Endothelial cell of umbilical vein (primary cell): ENCODE measurements at regions not wholly inside any gene's neighbourhood (a gene's known extent, or its start where the extent isn't known, plus 50 kb on each side); places are given as distances from the start of the nearest gene placed in this dataset.

Source experiments
- BruUV-seq: library from RNA; stranded (reverse); fragments of 400-500 nt; replicated peaks from 2 replicates; lab custom pipeline; 2021; lab: Mats Ljungman, UMichigan
- CTCF ChIA-PET: fragments of 300-600, 350-600 bp; sonication (Branson Sonifier 250); formaldehyde crosslinking; loops from one replicate; lab custom pipeline; 2021; ENCODE audit warnings: antibody characterized with exemption, inconsistent platforms; lab: Charles Lee
- POLR2A ChIA-PET: fragments of 300-600, 350-600 bp; sonication (Branson Sonifier 250); formaldehyde crosslinking; loops from one replicate; lab custom pipeline; 2021; ENCODE audit warnings: antibody characterized with exemption, inconsistent platforms; lab: Charles Lee
- DNase-seq: peaks from one replicate; pipeline ENCODE4 v3.0.0-alpha.2; 2011; ENCODE audit warnings: low read depth, low spot score
- FAIRE-seq: peaks from 2 replicates; lab custom pipeline; 2011; peaks lifted over from hg19 to GRCh38; lab: Jason Lieb, UNC
- H2AFZ ChIP-seq: 2 replicates; pipeline ENCODE4 v1.6.0; 2012; ENCODE audit warnings: low read depth, low read length, control low read depth, inconsistent platforms
- H3K27ac ChIP-seq: 2 replicates; pipeline ENCODE4 v1.5.1; 2011; ENCODE audit warnings: low read depth, mild to moderate bottlenecking, control low read depth, low read length, moderate library complexity; ENCODE audit not compliant: insufficient read depth
- H3K27me3 ChIP-seq, 2 experiments: 2 replicates each; pipeline versions ENCODE4 v1.6.0 to v1.6.1; 2011; ENCODE audit warnings: low read length in 2 of 2, mixed read lengths in 1 of 2; ENCODE audit not compliant: control insufficient read depth in 2 of 2, insufficient read depth in 2 of 2
- H3K36me3 ChIP-seq, 2 experiments: 2 replicates in 1 of 2; 3 replicates in 1 of 2; pipeline ENCODE4 v1.5.1; 2011; ENCODE audit warnings: low read length in 2 of 2, mild to moderate bottlenecking in 1 of 2, moderate library complexity in 1 of 2; ENCODE audit not compliant: control insufficient read depth in 2 of 2, insufficient read depth in 2 of 2; ENCODE audit errors: extremely low read depth in 1 of 2
- H3K4me1 ChIP-seq: 3 replicates; pipeline ENCODE4 v1.5.1; 2011; ENCODE audit warnings: mild to moderate bottlenecking, low read length; ENCODE audit not compliant: control insufficient read depth, insufficient read depth; ENCODE audit errors: extremely low read depth
- H3K4me2 ChIP-seq: 2 replicates; pipeline ENCODE4 v1.6.1; 2011; ENCODE audit warnings: low read length, control low read depth, mixed read lengths; ENCODE audit not compliant: insufficient read depth
- H3K4me3 ChIP-seq, 3 experiments: fragments of 200-600 bp in 1 of 3; sonication (generic), shearing (Covaris generic) in 1 of 3; replicated peaks in 1 of 3; 2 replicates each; pipeline ENCODE4 v1.5.1; 2011 to 2016; ENCODE audit warnings: control low read depth in 3 of 3, low read length in 3 of 3, mild to moderate bottlenecking in 2 of 3, inconsistent platforms in 1 of 3, low read depth in 1 of 3, moderate library complexity in 1 of 3; ENCODE audit not compliant: insufficient read depth in 1 of 3
- H3K79me2 ChIP-seq: 2 replicates; pipeline ENCODE4 v1.6.0; 2012; ENCODE audit warnings: low read length, inconsistent platforms; ENCODE audit not compliant: control insufficient read depth, insufficient read depth
- H3K9ac ChIP-seq: replicated peaks from 2 replicates; pipeline ENCODE3; 2011; ENCODE audit warnings: low read length, control low read depth; ENCODE audit not compliant: insufficient read depth; ENCODE audit errors: extremely low read depth
- H3K9me1 ChIP-seq: replicated peaks from 3 replicates; pipeline ENCODE4 v1.6.0; 2011; ENCODE audit warnings: mild to moderate bottlenecking, low read length; ENCODE audit not compliant: control insufficient read depth, insufficient read depth; ENCODE audit errors: extremely low read depth
- H3K9me3 ChIP-seq: replicated peaks from 2 replicates; pipeline ENCODE4 v1.5.1; 2012; ENCODE audit warnings: low read length, inconsistent platforms; ENCODE audit not compliant: control insufficient read depth, insufficient read depth
- H4K20me1 ChIP-seq: replicated peaks from 2 replicates; pipeline ENCODE3; 2011; ENCODE audit warnings: mild to moderate bottlenecking, low read length; ENCODE audit not compliant: control insufficient read depth, insufficient read depth; ENCODE audit errors: extremely low read depth
- CTCF ChIP-seq, 2 donors: IDR thresholded peaks; 1 replicate in 1 of 2; 2 replicates in 1 of 2; pipeline ENCODE4 v1.5.1; 2011; ENCODE audit warnings: low read length in 2 of 2, mild to moderate bottlenecking in 2 of 2, moderate library complexity in 2 of 2, control low read depth in 1 of 2, inconsistent platforms in 1 of 2, low read depth in 1 of 2; ENCODE audit not compliant: insufficient read depth in 1 of 2; ENCODE audit errors: extremely low read depth in 1 of 2
- EZH2 ChIP-seq: IDR thresholded peaks from 2 replicates; pipeline ENCODE4 v1.6.1; 2012; ENCODE audit warnings: borderline replicate concordance, low read depth, mild to moderate bottlenecking, moderate library complexity, low read length, inconsistent platforms; ENCODE audit not compliant: severe bottlenecking
- FOS ChIP-seq: IDR thresholded peaks from 2 replicates; pipeline ENCODE4 v1.6.1; 2011; ENCODE audit warnings: mild to moderate bottlenecking, low read length, moderate library complexity, borderline replicate concordance; ENCODE audit not compliant: insufficient read depth
- GATA2 ChIP-seq: IDR thresholded peaks from 2 replicates; pipeline ENCODE4 v1.7.0; 2011; ENCODE audit warnings: low read depth, mild to moderate bottlenecking, moderate library complexity, mixed read lengths, low read length; ENCODE audit not compliant: insufficient read length, insufficient read depth
- JUN ChIP-seq: IDR thresholded peaks from 2 replicates; pipeline ENCODE4 v1.6.1; 2011; ENCODE audit warnings: borderline replicate concordance, low read depth; ENCODE audit not compliant: insufficient read length, insufficient read depth
- MAX ChIP-seq: IDR thresholded peaks from 2 replicates; pipeline ENCODE4 v1.6.1; 2011; ENCODE audit not compliant: insufficient read depth, insufficient read length
- MYC ChIP-seq: IDR thresholded peaks from one replicate; pipeline ENCODE4 v1.6.1; 2011; ENCODE audit warnings: mild to moderate bottlenecking, low read depth, low read length
- POLR2A ChIP-seq: IDR thresholded peaks from 2 replicates; pipeline ENCODE4 v1.6.1; 2012; ENCODE audit warnings: low read depth, mild to moderate bottlenecking, control low read depth, low read length
- POLR2AphosphoS5 ChIP-seq: IDR thresholded peaks from 2 replicates; pipeline ENCODE4 v1.6.1; 2012; ENCODE audit warnings: low read depth, mild to moderate bottlenecking, control low read depth, low read length, moderate library complexity; ENCODE audit not compliant: insufficient read depth
- dilution Hi-C: fragments of 300-500 bp; cut with MboI; formaldehyde crosslinking; loops from one replicate; pipeline ENCODE4 v1.15.0; 2019; ENCODE audit warnings: low sequenced_read_pairs; ENCODE audit not compliant: extremely low pct_ligation_motif_present
- intact Hi-C: fragments of 100-400 bp; cut with micrococcal nuclease; formaldehyde crosslinking; loops from one replicate; pipeline ENCODE4 v1.10.0; 2022

- H3K9me1 ChIP-seq = no peaks in the 10 kb centered on the region
- peaks cover 67% of the 10 kb centered on the region for H3K4me1 ChIP-seq
- H3K9ac ChIP-seq = peak overlapping the region; percentile 62
- H3K27me3 ChIP-seq = no peaks in the 10 kb centered on the region
- TF ChIP-seq CTCF (IDR thresholded peaks at IDR 0.05; ENCODE audit: extremely low read depth in 1 of 2, insufficient read depth in 1 of 2, low read depth in 1 of 2, low read length in 2 of 2) (no peak), MYC (no peak), MAX (no peak), JUN (no peak), POLR2AphosphoS5 (no peak), FOS (no peak), GATA2 (no peak), EZH2 (no peak), POLR2A (no peak)
- FAIRE-seq (no peak), DNase-seq (no peak)
- H3K4me3 ChIP-seq = no peak overlapping the region
- H3K4me2 ChIP-seq = peak overlapping the region; percentile 40
- no TSS peak for BruUV-seq
- no peaks in the 10 kb centered on the region for H3K79me2 ChIP-seq
- no peaks in the 10 kb centered on the region for H3K36me3 ChIP-seq
- no peaks in the 10 kb centered on the region for H3K9me3 ChIP-seq
- no peaks in the 10 kb centered on the region for H4K20me1 ChIP-seq
- ChIA-PET POLR2A (interaction anchor here (1.0 to 1.6 kb wide), 2 partner anchors 25 to 108 kb away, joined by 4 to 5 read pairs; no protein-coding TSS in a partner anchor), CTCF (interaction anchor here (0.9 to 3.5 kb wide), 13 partner anchors 11 to 365 kb away, joined by 3 to 15 read pairs (median 3); no protein-coding TSS in a partner anchor)
- intact Hi-C loops (loop anchor here (1.0 kb wide), 2 partner anchors 87 to 106 kb away; no protein-coding TSS in a partner anchor), dilution Hi-C loops (no loop called here)
- H2AFZ ChIP-seq = no peak overlapping the region
- peak overlapping the region; percentile 72 for H3K27ac ChIP-seq
Observed at GRCh38 chr1:234718496-234719453, 108.8 kb upstream of the IRF2BP2 start.
